NCI-H345 (cell line): ENCODE measurements at regions not wholly inside any gene's neighbourhood (a gene's known extent, or its start where the extent isn't known, plus 50 kb on each side); places are given as distances from the start of the nearest gene placed in this dataset.

Source experiments
- DNase-seq: peaks from one replicate; lab custom pipeline; 2025; lab: John Stamatoyannopoulos, UW

DNA sequence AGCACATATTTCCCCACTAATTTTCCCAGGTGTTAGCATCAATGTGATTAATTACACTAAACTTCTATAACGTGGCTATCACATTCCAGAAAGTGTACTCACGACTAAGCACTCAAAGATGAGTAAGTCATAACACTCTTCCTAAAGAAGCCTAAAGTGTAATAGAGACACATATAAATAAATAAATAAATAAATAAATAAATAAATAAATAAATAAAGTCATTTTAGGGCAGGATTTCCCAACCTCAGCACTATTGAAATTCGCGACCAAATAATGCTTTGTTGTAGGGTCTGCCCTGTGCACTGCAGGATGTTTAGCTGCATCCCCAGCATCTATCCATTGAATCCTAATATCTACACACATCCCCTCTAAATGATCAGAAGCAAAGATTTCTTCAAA lies 390.9 kb downstream of the CDH7 start:
- no peak for DNase-seq

DNA sequence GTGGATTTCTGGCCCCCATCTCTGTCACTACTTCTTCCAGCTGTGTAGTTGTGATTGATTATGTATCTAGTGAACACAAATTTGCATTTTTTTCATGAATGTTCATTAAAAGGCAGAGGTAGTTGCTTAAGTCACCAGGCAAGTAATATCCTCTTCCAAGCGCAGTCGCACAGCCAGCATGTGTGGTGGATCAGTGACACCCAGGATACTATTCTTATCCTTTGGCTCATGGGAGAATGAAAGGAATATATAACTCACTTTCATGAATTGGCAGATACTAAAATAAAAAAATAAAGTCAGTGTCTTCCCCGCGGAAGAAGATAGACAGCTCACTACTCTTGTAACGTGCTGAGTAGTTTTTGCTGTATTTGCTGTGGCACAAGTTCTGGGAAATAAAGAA lies 387.8 kb downstream of the CDH7 start:
- DNase-seq, result no peak

DNA sequence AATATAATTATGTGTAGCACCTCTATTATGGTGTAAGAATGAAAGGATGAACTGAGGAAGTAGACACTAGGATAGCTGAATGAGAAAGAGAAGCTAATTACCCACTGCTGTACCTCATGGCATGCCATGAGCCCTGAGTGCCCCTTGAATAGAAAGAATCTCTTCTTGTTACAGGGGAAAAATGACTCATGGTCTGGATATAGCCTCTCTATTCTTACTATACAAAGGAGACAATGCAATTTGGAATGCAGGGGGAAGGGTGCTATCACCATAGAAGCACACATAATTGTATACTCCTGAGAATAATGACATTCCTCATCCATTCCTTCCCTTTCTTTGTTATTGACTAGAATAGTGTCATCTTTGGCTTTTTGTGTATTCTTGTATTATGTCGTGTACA lies 385.2 kb downstream of the CDH7 start:
- peak; percentile 25 for DNase-seq

DNA sequence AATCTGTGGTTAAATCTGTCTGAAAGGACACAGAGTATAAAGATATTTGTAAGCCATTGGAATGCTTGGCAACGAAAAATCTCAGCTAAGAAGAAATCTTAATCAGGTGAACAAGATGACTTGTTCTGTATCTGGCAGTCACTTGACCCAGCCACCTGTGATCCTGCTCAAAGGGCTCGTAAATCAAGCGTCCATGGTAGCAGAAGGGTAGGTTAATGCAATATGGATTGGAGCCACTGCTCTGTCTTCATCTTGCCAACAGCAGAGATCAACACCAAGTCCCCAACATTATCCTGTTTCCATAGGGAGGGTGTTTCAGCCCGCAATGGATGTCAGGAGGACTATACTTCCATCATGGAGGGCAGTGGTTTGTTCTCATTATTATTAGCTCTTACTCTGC lies 378.4 kb downstream of the CDH7 start:
- DNase-seq, result no peak

DNA sequence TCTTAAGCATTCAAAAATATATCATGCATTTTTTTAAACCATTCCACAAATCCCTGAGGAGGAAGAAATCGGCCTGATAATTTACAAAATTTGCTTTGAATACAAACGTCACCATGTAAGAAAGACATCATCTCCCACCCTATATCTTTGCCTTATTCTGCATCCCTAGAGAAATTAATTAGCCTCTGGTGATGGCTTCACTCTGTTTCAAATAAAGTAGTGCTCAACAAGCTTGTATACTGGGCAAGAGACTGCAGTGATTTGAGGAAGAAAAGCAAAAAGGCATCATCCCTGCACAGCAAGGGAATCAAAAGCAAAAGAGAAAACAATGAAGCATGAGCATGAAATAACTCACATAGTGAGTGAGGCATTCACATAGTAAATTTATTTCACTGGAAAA lies 375.5 kb downstream of the CDH7 start:
- no peak for DNase-seq

DNA sequence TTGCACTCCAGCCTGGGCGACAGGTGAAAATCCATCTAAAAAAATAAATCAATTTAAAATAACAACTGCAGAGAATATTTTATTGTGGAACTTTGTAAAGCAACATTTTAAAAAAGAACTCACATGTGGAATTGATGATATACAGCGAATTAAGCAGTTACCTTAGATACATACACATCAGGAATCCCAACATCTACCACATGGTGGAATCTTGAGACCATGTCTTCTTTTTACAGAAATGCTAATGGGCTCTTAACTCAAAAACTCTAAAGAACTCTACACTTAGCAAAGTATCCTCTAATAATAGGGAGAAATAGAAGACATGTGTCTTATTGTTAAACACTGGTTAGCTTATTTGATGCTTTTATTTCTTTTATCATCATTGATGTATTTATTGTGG lies 373.6 kb downstream of the CDH7 start:
- DNase-seq, result no peak

DNA sequence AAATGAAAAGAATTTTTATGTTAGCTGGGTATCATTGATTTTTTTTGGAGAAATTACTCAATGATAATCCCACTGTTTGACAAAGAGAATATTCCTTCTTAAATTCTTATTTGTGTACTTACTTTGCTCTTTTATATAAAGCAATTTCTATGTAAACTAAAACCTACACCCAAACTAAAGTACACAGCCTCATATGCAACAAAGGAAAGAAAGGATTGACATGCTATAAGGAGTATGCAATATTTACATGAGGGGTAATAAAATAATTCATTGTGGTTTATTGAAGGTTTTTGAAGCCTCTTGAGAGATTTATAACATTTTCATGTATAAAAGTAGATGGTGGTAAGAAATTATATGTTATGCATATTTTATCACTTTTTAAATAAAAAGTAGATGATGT lies 368.5 kb downstream of the CDH7 start:
- DNase-seq, result no peak

DNA sequence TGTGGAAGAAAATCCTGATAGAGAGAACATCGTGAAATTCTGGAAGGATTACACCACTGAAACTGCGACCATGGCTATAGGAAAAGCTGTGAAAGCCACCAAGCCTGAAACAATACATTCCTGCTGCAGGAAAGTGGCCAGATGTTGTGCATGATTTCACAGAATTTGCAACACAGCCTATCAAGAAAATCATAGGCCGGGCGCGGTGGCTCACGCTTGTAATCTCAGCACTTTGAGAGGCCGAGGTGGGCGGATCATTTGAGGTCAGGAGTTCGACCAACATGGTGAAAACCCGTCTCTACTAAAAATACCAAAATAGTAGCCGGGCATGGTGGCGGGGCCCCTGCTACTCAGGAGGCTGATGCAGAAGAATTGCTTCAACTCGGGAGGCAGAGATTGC lies 360.2 kb downstream of the CDH7 start:
- DNase-seq, result no peak

DNA sequence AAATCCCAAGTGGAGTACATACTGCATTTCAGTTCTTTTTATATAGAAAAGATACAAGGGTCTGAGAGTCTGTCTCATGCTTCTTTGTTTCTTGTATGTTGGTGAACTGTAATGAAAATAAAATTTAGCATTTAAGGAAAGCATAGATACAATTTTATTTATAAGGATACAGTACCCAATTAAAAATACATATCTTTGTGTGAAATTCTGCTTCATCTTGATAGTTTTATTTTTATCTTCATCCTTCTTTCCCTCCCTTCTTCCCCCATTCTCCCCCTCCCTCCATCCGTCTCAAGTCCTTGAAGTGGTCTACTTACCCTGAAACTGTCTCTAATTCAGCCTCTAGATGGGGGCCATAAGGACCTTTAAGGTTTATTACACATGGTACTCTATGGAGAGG lies 359.8 kb downstream of the CDH7 start:
- no peak for DNase-seq

DNA sequence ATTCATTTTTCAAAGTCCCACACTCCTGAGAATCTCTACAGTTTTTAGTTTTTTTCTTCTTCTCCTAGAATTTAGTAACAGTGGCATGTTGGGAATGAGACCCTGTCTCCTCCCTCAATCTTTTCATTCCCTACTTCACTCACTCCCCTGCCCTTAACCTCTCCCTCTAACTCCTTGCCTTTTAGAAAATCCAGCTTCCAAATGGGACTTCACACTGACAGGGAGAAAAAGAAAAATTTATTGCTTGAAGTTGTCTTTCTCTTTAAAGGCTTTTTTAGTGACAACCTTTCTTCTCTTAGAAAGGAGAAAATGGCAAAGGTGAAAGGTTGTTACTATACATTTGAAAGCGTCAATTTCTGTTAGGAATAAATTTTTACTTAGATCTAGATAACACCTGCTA lies 359.2 kb downstream of the CDH7 start:
- no peak for DNase-seq

DNA sequence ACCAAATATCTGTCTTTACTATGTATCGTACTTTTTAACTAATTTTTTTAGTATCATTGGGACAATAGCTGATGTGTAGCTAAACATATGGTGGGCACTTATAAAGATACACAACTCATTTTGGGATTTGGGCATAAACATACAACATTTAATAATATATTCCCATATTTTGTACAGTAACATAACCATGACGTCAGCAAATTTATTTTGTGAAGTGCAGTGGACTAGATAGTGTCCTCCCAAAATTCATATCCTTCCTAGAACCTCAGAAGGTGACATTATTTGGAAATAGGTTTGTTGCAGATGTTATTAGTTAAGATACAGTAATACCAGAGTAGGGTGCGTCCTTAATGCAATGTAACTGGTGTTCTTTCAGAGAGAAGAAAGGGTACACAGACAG lies 356.7 kb downstream of the CDH7 start:
- no peak for DNase-seq

DNA sequence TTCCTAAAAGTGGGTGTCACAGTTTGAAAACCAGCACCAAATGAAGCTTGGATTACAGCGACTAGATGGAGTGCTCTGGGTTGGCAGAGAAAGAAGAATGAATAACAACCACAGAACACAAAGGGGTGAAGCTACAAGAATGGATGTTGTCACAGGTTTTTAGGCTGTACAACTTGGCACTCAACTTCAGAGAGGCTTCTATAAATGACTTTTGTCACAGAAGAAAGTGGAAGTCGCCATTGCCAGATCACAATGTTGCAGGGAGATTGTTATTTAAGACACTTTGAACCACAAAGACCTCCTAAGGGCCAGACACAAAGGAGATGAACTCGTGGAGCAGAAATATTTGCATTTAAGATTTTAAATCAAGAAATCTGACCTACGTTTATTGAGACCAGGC lies 354.2 kb downstream of the CDH7 start:
- DNase-seq, result no peak

DNA sequence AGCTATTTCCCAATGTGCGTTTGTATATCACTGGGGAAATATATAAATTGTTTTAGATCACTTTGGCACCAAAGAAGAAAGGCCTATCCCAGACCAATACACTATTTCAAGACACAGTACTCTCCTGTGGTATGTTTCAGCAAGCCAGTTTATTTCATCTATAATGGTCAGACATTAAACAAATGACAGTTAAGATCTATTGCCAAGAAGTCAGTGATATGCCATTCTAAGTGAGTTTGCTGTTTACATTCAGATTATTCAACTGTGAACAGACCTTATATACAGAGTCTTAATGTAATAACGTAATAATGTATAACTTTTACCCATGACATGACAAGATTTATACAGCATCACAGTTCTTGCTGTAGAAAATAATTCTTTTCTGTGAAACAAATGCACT lies 352.7 kb downstream of the CDH7 start:
- no peak for DNase-seq

DNA sequence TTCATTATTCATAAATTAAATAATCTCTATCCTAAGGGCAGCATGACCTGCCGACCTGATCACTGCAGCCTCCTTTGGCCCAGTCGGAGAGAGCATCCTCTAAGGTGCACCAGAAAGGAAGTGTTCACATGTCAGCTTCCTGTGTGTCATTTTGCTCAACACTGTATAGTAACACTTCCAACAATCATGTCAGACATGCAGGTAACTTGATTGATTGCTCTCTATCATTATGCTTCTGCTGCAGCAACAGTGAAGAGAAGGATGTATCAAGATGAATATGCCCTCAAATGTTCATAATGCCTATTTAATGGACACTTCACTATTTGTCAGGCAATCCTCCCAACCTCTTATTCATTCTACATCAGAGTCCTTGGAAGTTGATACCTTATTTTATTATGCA lies 332.3 kb downstream of the CDH7 start:
- DNase-seq, result no peak

DNA sequence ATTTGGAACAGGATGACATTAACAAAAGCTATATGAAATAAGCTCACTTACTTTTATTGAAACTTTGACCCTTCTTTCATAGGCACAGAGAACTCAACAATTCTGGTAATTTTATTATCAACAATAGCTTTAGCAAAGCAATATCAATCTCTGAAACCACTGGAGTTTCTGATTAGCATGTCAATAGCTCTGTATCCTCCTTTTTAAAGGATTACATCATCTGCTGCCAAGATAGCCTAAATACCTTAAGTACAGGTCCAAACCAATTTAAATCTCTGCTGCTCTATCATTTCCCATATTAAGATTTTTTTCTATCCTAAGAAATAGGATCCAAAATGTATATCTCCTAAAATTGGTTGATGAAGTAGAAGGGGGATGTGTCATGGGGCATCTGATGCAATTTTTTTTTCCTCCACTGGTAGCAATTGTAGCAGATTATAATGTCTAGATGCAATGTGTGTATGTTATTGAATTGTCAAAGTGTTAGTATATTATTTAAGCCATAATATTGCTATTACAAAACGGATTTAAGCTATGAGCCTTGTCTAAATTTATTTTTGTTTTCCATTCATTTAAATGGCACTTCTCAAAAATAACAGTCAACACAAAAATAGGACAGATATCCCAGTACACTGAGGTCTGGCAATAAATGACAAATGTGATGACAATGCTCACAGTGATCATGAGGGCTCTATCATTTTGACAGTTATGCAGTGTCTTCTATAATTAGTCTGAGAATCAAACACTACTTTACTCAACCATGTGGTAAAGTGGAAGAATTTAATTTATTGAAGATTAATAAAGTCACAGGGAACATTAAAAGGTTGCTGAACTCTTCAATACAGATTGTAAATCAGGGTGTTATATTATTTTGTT lies 328.4 kb downstream of the CDH7 start:
- DNase-seq, result no peak

DNA sequence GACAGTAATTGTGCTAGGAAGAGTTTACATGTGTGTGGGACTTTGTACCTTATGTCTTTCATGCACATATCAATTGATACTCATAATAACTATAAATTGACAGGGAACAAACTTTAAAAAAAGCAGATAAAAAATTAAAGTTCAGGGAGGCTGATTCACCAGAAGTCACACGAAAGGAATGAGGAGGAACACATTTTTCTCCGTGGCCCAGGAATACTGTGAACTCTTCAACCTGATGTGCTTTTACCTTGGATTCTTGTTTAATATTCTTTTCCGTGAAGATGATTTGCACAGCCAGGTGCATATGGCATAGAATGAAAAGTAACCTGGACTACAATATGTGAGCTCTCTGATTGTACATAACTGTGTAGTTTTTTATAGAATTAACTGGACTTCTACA lies 326.3 kb downstream of the CDH7 start:
- DNase-seq, result no peak

DNA sequence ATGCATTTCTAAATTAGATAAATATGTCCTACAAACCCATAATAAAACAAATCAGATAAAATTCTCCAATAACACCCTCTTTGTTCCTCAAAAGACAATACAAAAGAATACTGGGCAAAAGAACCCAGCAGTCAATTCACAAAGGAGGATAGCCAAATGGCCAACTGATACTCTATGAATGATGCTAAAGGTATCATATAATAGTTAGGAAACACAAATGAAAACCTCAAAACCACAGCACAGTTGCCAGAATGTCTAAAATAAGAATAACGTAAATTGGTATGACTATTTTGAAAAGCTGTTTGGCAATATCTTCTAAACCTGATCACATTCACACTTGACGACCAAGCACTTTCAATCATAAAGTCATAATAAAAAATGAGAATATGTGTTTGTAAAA lies 315.4 kb downstream of the CDH7 start:
- no peak for DNase-seq

DNA sequence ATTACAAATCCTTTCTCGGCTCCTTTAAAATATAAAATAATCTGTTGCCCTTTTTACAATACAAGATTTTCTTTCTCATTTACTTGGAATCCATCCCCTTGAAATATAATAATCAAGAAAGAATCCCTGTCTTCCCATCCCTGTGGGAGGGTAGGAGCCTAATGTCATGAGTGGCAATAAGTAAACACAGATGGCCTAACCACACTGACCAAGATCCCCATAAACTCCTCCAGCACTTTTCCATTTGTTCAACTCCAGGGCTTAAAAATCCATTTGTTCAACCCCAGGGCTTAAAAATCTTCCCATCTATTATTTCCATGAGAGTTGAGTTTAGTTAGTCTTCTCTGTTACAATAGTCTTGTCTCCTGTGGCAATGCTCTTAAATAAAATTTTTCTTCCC lies 297.6 kb downstream of the CDH7 start:
- DNase-seq, result no peak

DNA sequence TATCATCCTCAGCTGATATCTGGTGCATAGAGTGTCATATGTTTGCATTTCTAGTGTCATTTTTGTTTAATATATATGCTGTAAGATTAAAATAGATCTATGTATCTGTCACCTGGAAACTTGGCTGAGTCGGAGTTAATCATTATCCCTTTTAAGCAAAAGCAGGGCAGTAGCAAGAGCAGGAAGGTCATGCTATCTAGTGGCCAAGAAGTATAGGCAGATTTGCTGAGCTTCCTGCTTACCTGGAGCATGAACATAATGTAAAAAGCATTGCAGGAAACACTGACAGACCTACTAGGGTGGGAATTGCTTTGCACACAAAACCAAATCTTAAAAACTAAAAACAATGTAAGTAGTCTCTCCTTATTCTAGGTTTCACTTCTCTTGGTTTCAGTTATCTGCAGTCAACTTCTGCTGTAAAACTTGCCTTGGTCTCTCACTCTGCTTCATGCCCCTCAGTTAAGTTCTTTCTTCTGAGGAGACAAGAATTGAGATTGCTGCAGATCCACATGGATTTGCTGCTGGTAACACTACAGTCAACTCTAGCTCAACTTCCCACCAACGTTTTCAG lies 295.3 kb downstream of the CDH7 start:
- DNase-seq, result no peak

DNA sequence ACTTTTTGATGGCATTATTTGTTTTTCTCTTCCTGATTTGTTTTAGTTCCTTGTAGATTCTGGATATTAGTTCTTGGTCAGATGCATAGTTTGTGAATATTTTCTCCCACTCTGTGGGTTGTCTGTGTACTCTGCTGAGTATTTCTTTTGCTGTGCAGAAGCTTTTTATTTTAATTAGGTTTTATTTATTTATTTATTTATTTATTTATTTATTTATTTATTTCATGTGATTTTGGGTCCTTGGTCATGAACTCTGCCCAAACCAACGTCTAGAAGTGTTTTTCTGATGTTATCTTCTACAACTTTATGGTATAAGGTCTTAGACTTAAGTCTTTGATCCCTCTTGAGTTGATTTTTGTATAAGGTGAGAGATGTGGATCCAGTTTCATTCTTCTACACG lies 292.2 kb downstream of the CDH7 start:
- no peak for DNase-seq

DNA sequence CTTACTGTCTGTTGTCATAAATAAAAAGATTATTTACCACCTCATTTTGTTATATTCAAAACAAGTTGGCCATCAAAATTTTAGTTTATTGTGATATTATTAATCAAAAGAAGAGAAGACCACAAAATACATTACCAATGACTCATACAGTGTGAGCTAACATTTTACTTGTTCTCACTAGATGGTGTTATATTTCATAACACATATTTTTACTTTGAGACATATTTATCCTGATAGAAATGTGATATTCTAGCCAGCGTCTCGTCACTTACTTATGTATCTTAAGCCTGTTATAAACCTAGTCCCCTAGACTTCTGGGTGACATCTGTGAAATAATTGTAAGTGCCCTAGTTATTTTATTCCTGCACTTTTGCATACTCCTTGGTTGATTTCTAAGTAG lies 263.2 kb downstream of the CDH7 start:
- DNase-seq, result no peak

DNA sequence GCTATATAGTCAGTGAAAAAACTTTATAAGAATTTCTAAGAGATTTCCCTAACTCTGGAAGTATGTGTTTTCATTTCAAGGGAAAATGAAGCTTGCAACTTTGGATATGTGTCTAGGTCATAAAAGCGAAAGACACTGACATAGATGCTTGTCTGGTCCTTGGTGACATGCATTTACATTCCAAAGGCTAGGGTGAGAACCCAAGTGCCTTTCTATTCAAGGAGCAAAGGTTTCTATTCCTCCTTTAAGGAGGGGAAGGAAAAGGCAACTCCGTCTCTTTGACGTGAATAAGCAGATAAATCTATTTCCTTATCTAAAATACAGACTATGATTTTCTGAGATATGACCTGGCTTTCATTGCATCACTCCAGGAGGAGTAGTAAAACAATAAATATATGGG lies 261.1 kb downstream of the CDH7 start:
- no peak for DNase-seq

DNA sequence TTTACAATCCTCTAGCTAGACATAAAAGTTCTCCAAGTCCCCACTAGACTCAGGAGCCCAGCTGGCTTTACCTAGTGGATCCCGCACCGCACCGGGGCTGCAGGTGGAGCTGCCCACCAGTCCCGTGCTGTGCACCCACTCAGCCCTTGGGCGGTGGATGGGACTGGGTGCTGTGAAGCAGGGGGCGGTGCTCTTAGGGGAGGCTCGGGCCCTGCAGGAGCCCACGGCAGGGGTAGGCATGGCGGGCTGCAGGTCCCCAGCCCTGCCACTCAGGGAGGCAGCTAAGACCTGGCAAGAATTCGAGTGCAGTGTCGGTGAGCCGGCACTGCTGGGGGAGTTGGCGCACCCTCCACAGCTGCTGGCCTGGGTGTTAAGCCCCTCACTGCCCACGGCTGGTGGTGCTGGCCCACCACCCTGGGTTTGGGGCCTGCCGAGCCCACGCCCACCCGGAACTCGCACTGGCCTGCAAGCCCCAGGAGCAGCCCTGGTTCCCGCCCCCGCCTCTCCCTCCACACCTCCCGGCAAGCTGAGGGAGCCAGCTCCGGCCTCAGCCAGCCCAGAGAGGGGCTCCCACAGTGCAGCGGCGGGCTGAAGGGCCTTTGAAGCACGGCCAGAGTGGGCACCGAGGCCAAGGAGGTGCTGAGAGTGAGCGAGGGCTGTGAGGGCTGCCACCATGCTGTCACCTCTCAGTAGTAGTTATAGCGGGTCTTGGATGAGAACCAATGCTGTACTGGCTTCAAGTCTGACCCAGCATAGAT lies 255.2 kb downstream of the CDH7 start:
- no peak for DNase-seq
